GM23248 (cell line): ENCODE measurements at regions not wholly inside any gene's neighbourhood (a gene's known extent, or its start where the extent isn't known, plus 50 kb on each side); places are given as distances from the start of the nearest gene placed in this dataset.

Experiments used
- EZH2 ChIP-seq: fragments of 200-600 bp; sonication (generic); IDR thresholded peaks from 2 replicates; pipeline ENCODE4 v1.6.1; 2018; ENCODE audit warnings: antibody characterized with exemption, mild to moderate bottlenecking; ENCODE audit not compliant: insufficient read depth, poor library complexity, severe bottlenecking
- EZH2phosphoT487 ChIP-seq: fragments of 200-600 bp; sonication (generic); IDR thresholded peaks from 2 replicates; pipeline ENCODE4 v1.6.1; 2018; ENCODE audit warnings: antibody characterized with exemption, moderate library complexity, mild to moderate bottlenecking, low read depth; ENCODE audit not compliant: insufficient read depth

- TF ChIP-seq EZH2: no peak
- no peak for TF ChIP-seq EZH2phosphoT487
These were observed 207.1 kb downstream of the UACA start for GRCh38 chr15:70556151-70556741.
